NCI-H1048 (cell line): ENCODE measurements at regions not wholly inside any gene's neighbourhood (a gene's known extent, or its start where the extent isn't known, plus 50 kb on each side); places are given as distances from the start of the nearest gene placed in this dataset.

Source experiments
- DNase-seq: peaks from one replicate; lab custom pipeline; 2025; lab: John Stamatoyannopoulos, UW

GRCh38 chr14:39763402-39763890, 331.2 kb upstream of the FBXO33 start:
- DNase-seq: no peak

- no peak for DNase-seq
Measured at GRCh38 chr14:39762576-39763401, 330.6 kb upstream of the FBXO33 start.

- no peak for DNase-seq
Measured at GRCh38 chr14:39755269-39755878, 323.1 kb upstream of the FBXO33 start.

DNA sequence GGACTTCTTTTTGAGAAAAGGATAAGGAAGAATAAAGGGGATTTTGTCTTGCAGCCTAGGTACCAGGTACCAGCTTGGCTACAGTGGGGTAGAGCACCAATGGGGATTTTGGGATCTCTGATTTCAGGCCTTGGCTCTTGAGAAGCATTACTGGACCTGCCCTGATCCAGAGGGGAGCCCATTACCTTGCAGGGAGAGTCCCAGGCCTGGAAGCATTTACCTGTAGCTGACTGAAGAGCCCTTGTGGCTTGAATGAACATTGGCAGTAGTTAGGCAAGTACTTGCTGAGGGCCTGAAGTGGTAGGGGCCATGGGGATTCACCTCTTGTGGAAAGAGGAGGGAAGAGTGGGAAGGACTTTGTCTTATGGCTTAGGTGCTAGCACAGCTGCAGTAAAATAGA, 308.2 kb upstream of the FBXO33 start:
- DNase-seq: no peak

GRCh38 chr14:39739796-39740195, 307.6 kb upstream of the FBXO33 start:
- no peak for DNase-seq

DNA sequence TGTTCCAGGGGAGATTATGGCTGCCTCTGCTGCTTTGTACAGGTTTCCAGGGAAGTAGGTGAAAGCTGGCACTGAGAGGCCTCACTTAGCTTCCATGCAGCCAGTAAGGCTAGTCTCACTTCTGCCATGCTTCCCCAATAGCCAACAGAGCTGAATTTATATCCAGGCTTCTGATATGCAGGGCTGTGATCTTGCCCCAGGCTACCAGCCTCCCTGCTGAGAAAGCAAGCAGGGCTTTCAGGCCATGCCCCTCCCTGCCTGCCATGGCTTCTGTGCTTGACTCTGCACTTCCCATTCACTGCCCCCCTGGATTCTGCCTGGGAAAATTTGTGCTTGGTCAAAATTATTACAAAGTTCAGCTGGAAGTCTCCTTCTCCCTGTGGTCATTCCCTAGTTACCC, 302.1 kb upstream of the FBXO33 start:
- no peak for DNase-seq

- no peak for DNase-seq
Measured at GRCh38 chr14:39733741-39734140, 301.5 kb upstream of the FBXO33 start.

- DNase-seq: no peak
Measured at GRCh38 chr14:39731912-39732311, 299.7 kb upstream of the FBXO33 start.

DNA sequence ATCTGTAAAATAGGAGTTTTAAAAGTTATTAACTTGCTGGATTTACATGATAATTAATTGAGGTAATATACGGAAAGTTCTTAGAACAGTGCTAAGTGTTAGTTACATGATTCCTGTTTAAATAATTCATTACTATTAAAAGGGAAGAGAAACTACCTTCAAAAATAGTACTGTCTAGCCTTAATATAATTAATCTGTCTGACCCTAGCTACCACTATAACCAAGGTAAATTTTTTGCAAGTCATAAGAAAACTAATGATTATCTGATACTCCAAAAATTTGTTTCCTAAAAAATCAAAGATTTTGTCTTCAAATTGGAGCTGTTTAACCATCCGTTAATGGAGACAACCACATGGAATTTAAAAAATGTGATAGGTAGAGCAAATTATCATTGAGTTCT, 294.3 kb upstream of the FBXO33 start:
- DNase-seq: no peak

GRCh38 chr14:39722547-39723273, 290.5 kb upstream of the FBXO33 start:
- no peak for DNase-seq

DNA sequence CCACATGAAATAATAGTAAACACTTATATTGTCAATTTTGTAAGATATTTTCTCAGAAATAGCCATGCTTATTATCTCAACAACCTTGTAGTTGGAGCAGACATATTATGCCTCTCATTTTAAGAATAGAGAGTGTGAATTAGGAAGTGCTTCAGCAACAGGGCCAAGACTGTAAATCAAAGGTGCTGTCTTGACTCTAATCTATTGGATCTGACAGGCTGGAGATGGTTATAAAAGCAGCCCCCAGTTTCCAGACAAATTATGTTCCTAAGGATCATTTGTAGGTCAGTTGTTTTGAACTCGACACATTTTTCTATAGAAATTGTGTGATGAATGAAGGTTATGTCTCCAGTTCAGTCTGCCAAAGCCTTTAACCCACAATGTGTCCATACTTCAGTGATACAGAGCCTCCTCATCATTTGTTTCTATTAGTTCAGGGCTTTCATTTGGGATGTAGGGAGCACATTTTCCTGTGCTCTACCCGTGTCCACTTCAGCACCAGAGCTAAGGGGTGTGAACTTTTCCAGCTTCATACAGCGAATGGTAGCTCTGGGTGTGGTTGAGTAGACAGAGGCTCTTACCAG, 284.8 kb upstream of the FBXO33 start:
- no peak for DNase-seq

- no peak for DNase-seq
Measured at GRCh38 chr14:39712293-39712999, 280.2 kb upstream of the FBXO33 start.

GRCh38 chr14:39704594-39704993, 272.4 kb upstream of the FBXO33 start:
- no peak for DNase-seq

DNA sequence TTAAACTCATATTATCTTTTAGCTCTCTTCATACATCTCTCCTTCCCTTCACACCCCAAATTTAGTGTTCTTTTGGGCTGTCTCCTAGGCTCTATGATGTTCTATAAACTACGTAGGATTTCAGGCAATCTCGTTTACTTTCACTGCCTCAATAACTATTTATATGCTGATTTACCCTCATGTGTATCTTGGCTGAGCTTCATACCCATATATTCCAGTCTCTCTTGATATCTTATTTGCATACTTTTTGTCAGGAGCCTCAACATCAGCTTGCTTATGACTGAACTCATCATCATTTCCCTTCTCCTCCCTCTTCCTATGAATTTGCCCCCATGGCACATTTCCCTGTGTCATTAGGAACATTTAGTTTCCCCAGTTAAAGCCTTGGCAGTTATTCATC, 262.1 kb upstream of the FBXO33 start:
- no peak for DNase-seq

GRCh38 chr14:39683691-39684260, 251.5 kb upstream of the FBXO33 start:
- DNase-seq: no peak

GRCh38 chr14:39682582-39682981, 250.3 kb upstream of the FBXO33 start:
- no peak for DNase-seq

- no peak for DNase-seq
Measured at GRCh38 chr14:39681782-39682399, 249.7 kb upstream of the FBXO33 start.

DNA sequence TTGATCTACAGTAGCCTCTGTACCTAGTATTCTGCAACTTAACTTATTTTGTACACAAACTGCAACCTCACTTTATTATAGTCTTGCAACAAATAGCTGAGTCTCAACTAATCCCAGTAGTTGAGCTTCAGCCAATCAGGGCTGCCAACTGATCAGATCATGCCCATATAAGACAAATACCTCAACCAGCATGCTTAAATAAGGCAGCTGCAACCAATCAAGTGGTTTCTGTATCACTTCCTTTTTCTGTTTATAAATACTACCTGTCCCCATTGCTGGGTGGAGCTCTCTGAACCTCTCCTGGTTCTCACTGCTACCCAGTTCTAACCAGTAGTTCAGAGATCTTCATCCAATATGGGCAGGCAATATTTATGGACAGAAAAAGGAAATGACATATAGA, 248.5 kb upstream of the FBXO33 start:
- DNase-seq: no peak

GRCh38 chr14:39673734-39674133, 241.5 kb upstream of the FBXO33 start:
- no peak for DNase-seq

DNA sequence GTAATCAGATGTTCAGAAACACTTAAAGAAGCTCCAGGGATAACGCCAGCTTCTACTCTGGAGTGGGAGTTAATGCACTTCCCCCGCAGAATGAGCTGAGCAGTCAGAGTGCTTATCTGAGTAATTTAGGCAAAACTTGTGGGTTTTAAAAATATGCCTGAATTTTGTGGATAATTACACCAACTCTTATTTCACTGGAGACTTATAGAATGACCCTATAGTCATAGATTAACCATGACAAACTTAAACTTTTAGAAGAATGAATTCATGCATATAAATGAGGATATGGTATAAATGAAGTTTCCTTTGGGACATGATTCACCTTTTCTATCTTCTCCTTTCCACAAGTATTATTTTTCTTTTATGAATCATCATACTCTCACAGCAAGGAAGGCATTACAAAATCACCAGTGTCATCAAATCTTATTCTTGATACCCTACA, 241.1 kb upstream of the FBXO33 start:
- DNase-seq: no peak

DNA sequence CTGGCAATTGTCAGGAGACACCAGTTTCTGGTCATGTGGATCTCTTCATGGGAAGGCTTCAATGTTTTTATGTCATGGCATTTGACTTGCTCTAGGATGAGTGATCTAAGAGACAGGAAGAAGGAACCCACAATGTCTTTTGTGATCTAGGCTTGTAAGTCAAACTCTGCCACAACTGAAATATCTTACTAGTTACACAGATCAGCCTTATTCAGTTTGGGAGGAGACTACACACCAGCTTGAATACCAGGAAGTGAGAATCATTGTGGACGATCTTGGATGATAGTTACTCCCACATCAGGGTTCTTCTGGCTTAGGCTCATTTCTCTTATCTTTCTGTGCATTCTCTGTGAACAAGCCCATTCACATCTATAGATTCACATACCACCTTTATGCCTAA, 236.2 kb upstream of the FBXO33 start:
- DNase-seq: no peak
